Nucleus accumbens (tissue), 56 donors: ENCODE measurements at regions not wholly inside any gene's neighbourhood (a gene's known extent, or its start where the extent isn't known, plus 50 kb on each side); places are given as distances from the start of the nearest gene placed in this dataset.
"Not testable (repeated sequence)": the region's sequence is repeated elsewhere in the genome, so short reads cannot be mapped to it uniquely, and the experiment has no call there.

Source experiments
- DNase-seq, 56 donors: peaks; one replicate each; lab custom pipeline; 2025; lab: John Stamatoyannopoulos, UW

- DNase-seq = not testable (repeated sequence)
These were observed 94.5 kb upstream of the DPP6 start for GRCh38 chr7:153957677-153958076.

DNA sequence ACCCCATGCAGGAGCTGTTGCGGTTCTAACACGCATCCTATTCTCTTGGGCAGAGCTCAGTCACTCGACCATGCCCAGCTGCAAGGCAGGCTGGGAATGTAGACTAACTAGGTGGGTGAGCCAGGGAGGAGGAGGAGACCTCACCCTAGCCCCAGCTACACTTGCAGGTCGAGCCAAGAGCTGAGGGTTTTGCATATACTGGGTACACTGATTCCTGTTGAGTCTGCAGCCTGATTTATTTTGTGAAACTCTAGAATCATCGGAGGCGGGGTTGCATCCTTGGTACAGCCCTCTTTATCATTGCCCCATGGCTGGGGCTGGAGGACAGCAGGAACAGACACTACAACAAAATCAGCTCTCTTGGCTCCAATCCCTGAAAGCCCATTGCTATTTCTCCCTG, 93.8 kb upstream of the DPP6 start:
- peak in 1 of 56 donors; percentile 5 for DNase-seq

DNA sequence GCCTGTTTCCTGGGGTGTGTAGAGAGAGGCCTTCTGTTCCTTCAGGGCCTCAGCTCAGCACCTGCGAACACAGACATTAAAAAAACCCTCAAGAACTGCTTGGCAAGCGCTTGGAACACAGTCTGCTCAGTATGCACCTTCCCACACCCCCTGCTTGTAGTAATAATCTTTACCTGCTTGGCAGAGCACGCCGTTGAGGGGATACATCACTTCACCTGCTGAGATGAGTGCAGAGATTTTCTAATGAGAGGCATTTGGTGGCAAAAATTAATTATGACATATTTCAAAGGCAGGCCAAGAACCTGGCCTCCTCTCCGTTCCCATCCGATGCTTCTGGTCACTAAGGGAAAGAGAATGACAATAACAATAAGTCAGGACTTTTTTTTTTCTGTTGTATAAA, 93.4 kb upstream of the DPP6 start:
- not testable (repeated sequence) for DNase-seq

DNA sequence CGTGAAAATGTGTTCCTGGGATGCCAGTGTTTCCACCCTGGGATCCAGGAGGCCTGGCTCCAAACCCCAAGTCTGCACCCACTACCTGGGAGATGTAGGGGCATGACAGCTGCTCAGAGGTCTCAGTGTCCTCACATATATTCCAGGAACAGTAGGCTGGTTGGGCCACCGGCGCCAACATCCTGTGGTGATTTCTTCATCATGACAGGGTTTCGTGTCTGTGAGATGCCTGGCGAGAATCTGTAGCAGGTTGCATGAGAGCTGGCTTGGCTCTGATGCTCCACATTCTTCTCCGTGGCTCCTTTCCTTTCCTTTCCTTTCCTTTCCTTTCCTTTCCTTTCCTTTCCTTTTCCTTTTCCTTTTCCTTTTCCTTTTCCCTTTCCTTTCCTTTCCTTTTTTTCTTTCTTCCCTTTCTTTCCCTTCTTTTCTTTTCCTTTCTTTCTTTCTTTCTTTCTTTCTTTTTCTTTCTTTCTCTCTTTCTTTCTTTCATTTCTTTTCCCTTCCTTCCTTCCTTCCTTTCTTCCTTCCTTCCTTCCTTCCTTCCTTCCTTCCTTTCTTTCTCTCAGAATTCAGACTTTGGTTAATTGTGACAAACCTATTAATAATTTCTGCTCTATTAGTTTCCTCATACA, 87.6 kb upstream of the DPP6 start:
- DNase-seq = not testable (repeated sequence)

DNA sequence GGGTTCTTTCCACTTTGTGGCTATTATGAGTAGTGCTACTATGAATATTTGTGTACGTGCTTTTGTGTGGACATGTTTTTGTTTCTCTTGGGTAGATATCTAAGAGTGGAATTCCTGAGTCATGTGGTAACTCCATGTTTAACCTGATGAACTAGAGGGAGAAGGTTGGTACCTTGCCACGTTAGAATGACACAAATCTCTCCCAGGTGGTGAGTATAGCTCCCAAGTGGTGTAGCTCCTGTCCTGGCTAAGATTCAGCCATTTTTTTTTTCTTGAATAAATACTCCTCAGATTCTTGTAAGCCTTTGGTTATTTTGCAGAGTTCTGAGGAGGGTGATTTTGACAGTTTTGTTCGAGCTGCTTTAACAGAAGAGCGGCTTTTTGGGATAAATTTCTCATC, 83.2 kb upstream of the DPP6 start:
- not testable (repeated sequence) for DNase-seq

- not testable (repeated sequence) for DNase-seq
These were observed 77.6 kb upstream of the DPP6 start for GRCh38 chr7:153974603-153975002.

GRCh38 chr7:153976745-153977144, 75.5 kb upstream of the DPP6 start:
- DNase-seq = not testable (repeated sequence)

- DNase-seq = not testable (repeated sequence)
These were observed 69.0 kb upstream of the DPP6 start for GRCh38 chr7:153983186-153983585.

- not testable (repeated sequence) for DNase-seq
These were observed 63.1 kb upstream of the DPP6 start for GRCh38 chr7:153989066-153989627.

DNA sequence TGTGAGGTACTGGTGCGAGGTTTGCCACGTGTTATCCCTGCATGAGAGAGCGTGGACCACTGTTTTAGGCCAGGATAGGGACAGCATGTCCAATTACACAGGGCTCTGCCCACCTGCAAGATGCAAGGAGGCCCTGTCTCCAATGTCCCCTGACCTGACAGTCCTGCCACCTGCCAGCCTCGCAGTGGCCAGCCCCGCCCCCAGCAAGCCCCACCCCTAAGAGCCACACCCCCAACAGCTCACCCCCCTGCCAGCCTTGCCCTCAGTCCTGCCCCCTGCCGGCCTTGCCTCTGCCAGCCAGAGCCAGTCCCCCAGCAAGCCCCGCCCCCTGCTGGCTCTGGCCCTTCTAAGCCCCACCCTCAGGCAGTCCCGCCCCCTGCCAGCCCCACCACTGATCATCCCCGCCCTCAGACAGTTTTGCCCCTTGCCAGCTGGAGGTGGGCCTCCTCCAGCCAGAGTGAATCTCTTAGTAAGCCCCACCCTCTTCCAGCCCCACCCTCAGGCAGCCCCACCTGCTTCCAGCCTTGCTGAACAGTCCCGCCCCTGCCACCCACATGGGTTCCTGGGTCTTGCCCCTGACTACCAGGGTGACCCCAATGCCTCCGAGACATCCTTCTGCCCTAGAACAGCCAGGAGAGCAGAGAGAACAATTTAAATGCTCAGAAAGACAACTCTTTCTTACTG, 62.3 kb upstream of the DPP6 start:
- not testable (repeated sequence) for DNase-seq

GRCh38 chr7:153991471-153991870, 60.7 kb upstream of the DPP6 start:
- not testable (repeated sequence) for DNase-seq

DNA sequence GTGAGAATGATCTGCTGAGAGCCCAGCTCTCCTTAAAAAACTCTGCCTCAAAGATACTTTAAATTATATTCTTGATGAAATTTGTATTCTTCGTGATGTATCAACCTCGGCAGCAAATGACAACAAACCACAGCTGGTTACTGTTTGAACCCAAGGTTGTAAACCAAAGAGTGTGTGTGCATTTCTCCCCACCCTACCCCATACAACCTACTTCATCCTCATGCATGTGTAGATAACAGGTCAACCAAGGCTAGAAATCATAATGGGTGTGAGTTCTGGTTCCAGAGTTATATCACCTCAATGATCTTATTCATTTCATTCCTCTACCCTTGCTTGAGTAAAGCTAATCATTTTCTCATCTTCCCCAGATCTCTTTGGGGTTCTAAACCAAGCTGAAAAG, 58.8 kb upstream of the DPP6 start:
- not testable (repeated sequence) for DNase-seq

DNA sequence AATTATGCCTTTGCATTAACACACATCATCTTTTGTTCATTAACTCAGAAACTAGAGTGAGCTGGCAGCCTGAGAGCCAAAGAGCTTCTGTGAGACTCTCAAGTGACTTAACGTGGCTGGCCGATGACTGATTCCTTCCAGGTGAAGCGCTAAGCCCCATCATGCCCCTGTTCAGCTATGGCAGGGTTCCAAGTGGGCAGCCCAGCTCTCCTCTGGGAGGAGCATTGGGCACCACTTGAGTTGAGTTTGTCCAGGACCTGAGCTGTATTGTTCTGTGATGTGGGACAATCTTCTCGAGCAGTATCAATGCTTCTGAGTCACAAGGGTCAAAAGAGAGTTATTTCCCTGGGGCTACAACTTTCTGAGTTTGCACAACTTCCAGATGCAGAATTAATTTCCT, 53.3 kb upstream of the DPP6 start:
- not testable (repeated sequence) for DNase-seq
